ENCODE measurements at regions not wholly inside any gene's neighbourhood (a gene's known extent, or its start where the extent isn't known, plus 50 kb on each side); places are given as distances from the start of the nearest gene placed in this dataset.
"Not testable (repeated sequence)": the region's sequence is repeated elsewhere in the genome, so short reads cannot be mapped to it uniquely, and the experiment has no call there.

DNA sequence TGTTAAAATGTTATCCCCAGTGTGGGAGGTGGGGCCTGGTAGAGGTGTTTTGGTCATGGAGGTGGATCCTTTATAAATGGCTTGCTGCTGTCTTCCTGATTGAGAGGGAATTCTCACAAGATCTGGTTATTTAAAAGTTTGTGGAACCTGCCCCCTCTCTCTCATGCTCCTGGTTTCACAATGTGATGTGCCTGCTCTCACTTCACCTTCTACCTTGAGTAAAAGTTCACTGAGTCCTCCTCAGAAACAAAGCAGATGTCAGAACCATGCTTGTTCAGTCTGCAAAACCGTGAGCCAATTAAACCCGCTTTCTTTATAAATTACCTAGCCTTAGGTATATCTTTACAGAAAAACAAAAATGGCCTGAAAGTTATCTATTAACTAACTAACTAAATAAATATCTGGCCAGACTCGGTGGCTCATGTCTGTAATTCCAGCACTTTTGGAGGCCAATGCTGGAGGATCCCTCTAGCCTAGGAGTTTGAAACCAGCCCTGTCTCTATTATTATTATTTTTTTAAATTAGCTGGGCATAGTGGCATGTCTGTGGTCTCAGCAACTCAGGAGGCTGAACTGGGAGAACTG is 1067.4 kb downstream of the CDH9 start:
- no peak overlapping the region for H2AK5ac ChIP-seq (ENCODE audit: insufficient read length, low read length)
- H4K91ac ChIP-seq (ENCODE audit: insufficient read length, low read depth, low read length) = no peak overlapping the region
- Mint-ChIP-seq H3K27ac (no peak overlapping the region), H3K36me3 (ENCODE audit: insufficient read depth in 1 of 3, low read depth in 3 of 3) (no peaks in the 10 kb centered on the region; a peak in 1 of 7 replicates), H3K4me3 (no peak overlapping the region), H3K27me3 (ENCODE audit: low read depth) (no peaks in the 10 kb centered on the region), H3K9me3 (peaks cover 3 to 13% of the 10 kb centered on the region in 2 experiments; a peak in 3 of 5 replicates), H3K4me1 (no peaks in the 10 kb centered on the region)
- H3T11ph ChIP-seq (ENCODE audit: low read length) = no peak overlapping the region
- no peak overlapping the region for H3K23ac ChIP-seq (ENCODE audit: insufficient read length, low read depth, low read length)
- TF ChIP-seq, protein P1, sequence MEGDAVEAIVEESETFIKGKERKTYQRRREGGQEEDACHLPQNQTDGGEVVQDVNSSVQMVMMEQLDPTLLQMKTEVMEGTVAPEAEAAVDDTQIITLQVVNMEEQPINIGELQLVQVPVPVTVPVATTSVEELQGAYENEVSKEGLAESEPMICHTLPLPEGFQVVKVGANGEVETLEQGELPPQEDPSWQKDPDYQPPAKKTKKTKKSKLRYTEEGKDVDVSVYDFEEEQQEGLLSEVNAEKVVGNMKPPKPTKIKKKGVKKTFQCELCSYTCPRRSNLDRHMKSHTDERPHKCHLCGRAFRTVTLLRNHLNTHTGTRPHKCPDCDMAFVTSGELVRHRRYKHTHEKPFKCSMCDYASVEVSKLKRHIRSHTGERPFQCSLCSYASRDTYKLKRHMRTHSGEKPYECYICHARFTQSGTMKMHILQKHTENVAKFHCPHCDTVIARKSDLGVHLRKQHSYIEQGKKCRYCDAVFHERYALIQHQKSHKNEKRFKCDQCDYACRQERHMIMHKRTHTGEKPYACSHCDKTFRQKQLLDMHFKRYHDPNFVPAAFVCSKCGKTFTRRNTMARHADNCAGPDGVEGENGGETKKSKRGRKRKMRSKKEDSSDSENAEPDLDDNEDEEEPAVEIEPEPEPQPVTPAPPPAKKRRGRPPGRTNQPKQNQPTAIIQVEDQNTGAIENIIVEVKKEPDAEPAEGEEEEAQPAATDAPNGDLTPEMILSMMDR (conservative IDR thresholded peaks at IDR 0.05) = no peak
- no peak overlapping the region for H3K18ac ChIP-seq (ENCODE audit: insufficient read length, low read depth, low read length)
- H2BK5ac ChIP-seq (ENCODE audit: insufficient read length, low read length) = no peak overlapping the region
- no CpG with 5 or more reads among the region's 3 CpGs for WGBS (ENCODE audit: extremely low coverage, insufficient read length, low lambda C conversion rate)
- H2BK120ac ChIP-seq (ENCODE audit: low read depth, low read length, poor library complexity, severe bottlenecking) = no peak overlapping the region
- H2BK20ac ChIP-seq (ENCODE audit: low read depth, low read length, poor library complexity, severe bottlenecking) = no peak overlapping the region
- H3K56ac ChIP-seq (ENCODE audit: insufficient read length, low read depth, low read length) = no peak overlapping the region
- H3K79me2 ChIP-seq (ENCODE audit: insufficient read depth, low read length) = no peaks in the 10 kb centered on the region
- H3K9ac ChIP-seq (ENCODE audit: extremely low read depth, insufficient read length, low read length) = no peak overlapping the region
- no peak for DNase-seq
- no peak overlapping the region for H4K8ac ChIP-seq (replicated peaks; ENCODE audit: insufficient read length, low read depth, low read length)
- H2AFZ ChIP-seq (ENCODE audit: low read length) = no peak overlapping the region
- no peaks in the 10 kb centered on the region for H4K20me1 ChIP-seq (ENCODE audit: control insufficient read depth, insufficient read depth, insufficient read length)
- no peak overlapping the region for H3K27ac ChIP-seq (ENCODE audit: insufficient read length, low read depth, low read length)
- H3K4ac ChIP-seq (ENCODE audit: low read depth, low read length) = no peak overlapping the region
- no peak overlapping the region for H3K14ac ChIP-seq (ENCODE audit: insufficient read depth, low read length)
- no peak overlapping the region for H2BK15ac ChIP-seq (ENCODE audit: low read depth, low read length)
- no peaks in the 10 kb centered on the region for H3K23me2 ChIP-seq (ENCODE audit: insufficient read length, low read depth, low read length, poor library complexity, severe bottlenecking)
- H3K79me1 ChIP-seq (ENCODE audit: insufficient read depth, low read depth, low read length, poor library complexity, severe bottlenecking) = no peaks in the 10 kb centered on the region
- H2BK12ac ChIP-seq (ENCODE audit: insufficient read length, low read depth, low read length) = no peak overlapping the region
- no peaks in the 10 kb centered on the region for H3K27me3 ChIP-seq (ENCODE audit: insufficient read depth, low read length)
- no peaks in the 10 kb centered on the region for H3K4me1 ChIP-seq (ENCODE audit: insufficient read depth, low read length)
- no peaks in the 10 kb centered on the region for H3K9me3 ChIP-seq (ENCODE audit: control insufficient read depth, low read depth, low read length)
- no peak overlapping the region for H3K4me2 ChIP-seq (ENCODE audit: insufficient read depth, insufficient read length, low read length)
- no peak overlapping the region for H4K5ac ChIP-seq (ENCODE audit: insufficient read length, low read depth, low read length)

DNA sequence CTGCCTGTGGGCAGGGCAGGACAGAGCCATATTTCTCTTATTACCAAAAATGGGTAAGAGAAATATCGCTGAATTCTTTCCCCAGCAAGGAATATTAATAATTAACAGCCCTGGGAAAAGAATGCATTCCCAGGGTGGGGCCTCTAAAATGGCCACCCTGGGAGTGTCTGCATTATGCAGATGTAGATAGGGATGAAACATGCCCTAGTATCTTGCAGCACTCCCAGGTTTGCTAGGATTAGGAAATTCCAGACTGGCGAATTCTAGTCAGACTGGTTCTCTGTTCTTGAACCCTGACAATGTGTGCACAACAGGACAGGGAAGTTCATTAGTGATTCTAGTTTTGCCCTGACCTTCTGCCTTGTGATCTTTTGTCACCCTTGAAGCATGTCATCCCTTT is 1069.3 kb downstream of the CDH9 start:
- not testable (repeated sequence) for H4K91ac ChIP-seq (ENCODE audit: insufficient read length, low read depth, low read length); H3K27ac Mint-ChIP-seq; H3K14ac ChIP-seq (ENCODE audit: insufficient read depth, low read length); H4K5ac ChIP-seq (ENCODE audit: insufficient read length, low read depth, low read length); H4K20me1 ChIP-seq (ENCODE audit: control insufficient read depth, insufficient read depth, insufficient read length); H3K79me2 ChIP-seq (ENCODE audit: insufficient read depth, low read length); H3K79me1 ChIP-seq (ENCODE audit: insufficient read depth, low read depth, low read length, poor library complexity, severe bottlenecking); H3K23ac ChIP-seq (ENCODE audit: insufficient read length, low read depth, low read length); H3K36me3 Mint-ChIP-seq (ENCODE audit: insufficient read depth in 1 of 3, low read depth in 3 of 3); H2AK5ac ChIP-seq (ENCODE audit: insufficient read length, low read length); H4K8ac ChIP-seq (replicated peaks; ENCODE audit: insufficient read length, low read depth, low read length); DNase-seq; H3K56ac ChIP-seq (ENCODE audit: insufficient read length, low read depth, low read length); H3K4me1 ChIP-seq (ENCODE audit: insufficient read depth, low read length); H3K9ac ChIP-seq (ENCODE audit: extremely low read depth, insufficient read length, low read length); H2AFZ ChIP-seq (ENCODE audit: low read length); H2BK20ac ChIP-seq (ENCODE audit: low read depth, low read length, poor library complexity, severe bottlenecking); H3T11ph ChIP-seq (ENCODE audit: low read length); H3K27me3 Mint-ChIP-seq (ENCODE audit: low read depth); H3K27me3 ChIP-seq (ENCODE audit: insufficient read depth, low read length); H3K23me2 ChIP-seq (ENCODE audit: insufficient read length, low read depth, low read length, poor library complexity, severe bottlenecking); H2BK15ac ChIP-seq (ENCODE audit: low read depth, low read length); H2BK12ac ChIP-seq (ENCODE audit: insufficient read length, low read depth, low read length); H2BK120ac ChIP-seq (ENCODE audit: low read depth, low read length, poor library complexity, severe bottlenecking); H3K27ac ChIP-seq (ENCODE audit: insufficient read length, low read depth, low read length); H3K4me1 Mint-ChIP-seq; H3K9me3 ChIP-seq (ENCODE audit: control insufficient read depth, low read depth, low read length); H3K4ac ChIP-seq (ENCODE audit: low read depth, low read length); H2BK5ac ChIP-seq (ENCODE audit: insufficient read length, low read length); H3K18ac ChIP-seq (ENCODE audit: insufficient read length, low read depth, low read length); H3K4me3 Mint-ChIP-seq; H3K4me2 ChIP-seq (ENCODE audit: insufficient read depth, insufficient read length, low read length)
- no CpG with 5 or more reads among the region's 2 CpGs for WGBS (ENCODE audit: extremely low coverage, insufficient read length, low lambda C conversion rate)
- peaks cover 8 to 16% of the 10 kb centered on the region in 2 experiments; a peak in 3 of 5 replicates for H3K9me3 Mint-ChIP-seq
